ENCODE measurements at regions not wholly inside any gene's neighbourhood (a gene's known extent, or its start where the extent isn't known, plus 50 kb on each side); places are given as distances from the start of the nearest gene placed in this dataset.

GRCh38 chr17:73814075-73814474, 169.8 kb upstream of the SDK2 start:
- no peak for TF ChIP-seq CTCF (IDR thresholded peaks at IDR 0.05; ENCODE audit: low read depth, low read length)
- TF ChIP-seq POLR2A (IDR thresholded peaks at IDR 0.05; ENCODE audit: extremely low read depth, insufficient read length) = no peak
- no peak for TF ChIP-seq MAX (IDR thresholded peaks at IDR 0.05; ENCODE audit: low read depth, low read length)
- no peak for TF ChIP-seq MYC (IDR thresholded peaks at IDR 0.05; ENCODE audit: low read depth, low read length)
